ENCODE measurements at regions not wholly inside any gene's neighbourhood (a gene's known extent, or its start where the extent isn't known, plus 50 kb on each side); places are given as distances from the start of the nearest gene placed in this dataset.

DNA sequence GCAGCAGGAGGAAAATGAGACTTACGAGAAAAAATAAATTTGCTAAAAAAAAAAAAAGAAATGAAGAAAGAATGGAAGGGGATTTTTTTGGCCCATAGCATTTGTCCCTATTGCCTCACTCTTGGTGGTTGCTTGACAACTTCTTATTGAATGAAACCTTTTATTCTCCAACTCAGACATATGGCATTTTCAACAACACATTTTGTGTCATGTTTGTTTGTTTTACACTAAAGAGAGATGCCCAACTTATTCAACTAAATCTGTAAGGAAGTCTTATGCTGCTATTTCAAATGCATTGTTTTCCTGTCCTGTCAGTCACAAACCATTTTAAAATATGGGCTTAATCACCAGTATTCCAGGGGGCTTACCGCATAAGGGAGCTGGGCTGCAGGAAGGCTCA is 409.1 kb upstream of the TENM3 start:
- TF ChIP-seq, protein P1, sequence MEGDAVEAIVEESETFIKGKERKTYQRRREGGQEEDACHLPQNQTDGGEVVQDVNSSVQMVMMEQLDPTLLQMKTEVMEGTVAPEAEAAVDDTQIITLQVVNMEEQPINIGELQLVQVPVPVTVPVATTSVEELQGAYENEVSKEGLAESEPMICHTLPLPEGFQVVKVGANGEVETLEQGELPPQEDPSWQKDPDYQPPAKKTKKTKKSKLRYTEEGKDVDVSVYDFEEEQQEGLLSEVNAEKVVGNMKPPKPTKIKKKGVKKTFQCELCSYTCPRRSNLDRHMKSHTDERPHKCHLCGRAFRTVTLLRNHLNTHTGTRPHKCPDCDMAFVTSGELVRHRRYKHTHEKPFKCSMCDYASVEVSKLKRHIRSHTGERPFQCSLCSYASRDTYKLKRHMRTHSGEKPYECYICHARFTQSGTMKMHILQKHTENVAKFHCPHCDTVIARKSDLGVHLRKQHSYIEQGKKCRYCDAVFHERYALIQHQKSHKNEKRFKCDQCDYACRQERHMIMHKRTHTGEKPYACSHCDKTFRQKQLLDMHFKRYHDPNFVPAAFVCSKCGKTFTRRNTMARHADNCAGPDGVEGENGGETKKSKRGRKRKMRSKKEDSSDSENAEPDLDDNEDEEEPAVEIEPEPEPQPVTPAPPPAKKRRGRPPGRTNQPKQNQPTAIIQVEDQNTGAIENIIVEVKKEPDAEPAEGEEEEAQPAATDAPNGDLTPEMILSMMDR (IDR thresholded peaks at IDR 0.05 in 2 of 3, conservative IDR thresholded peaks at IDR 0.05 in 1 of 3; ENCODE audit: borderline replicate concordance in 1 of 3, insufficient read depth in 1 of 3, low read depth in 2 of 3, low read length in 2 of 3), result no peak
- no peak for TF ChIP-seq SIN3A (IDR thresholded peaks at IDR 0.05; ENCODE audit: low read depth)
- TF ChIP-seq POLR2A (IDR thresholded peaks at IDR 0.05; ENCODE audit: borderline replicate concordance, extremely low read depth, insufficient read depth, insufficient read length), result no peak
- TF ChIP-seq TCF7L2 (IDR thresholded peaks at IDR 0.05; ENCODE audit: borderline replicate concordance, extremely low read depth, insufficient read depth, insufficient read length), result no peak
- TF ChIP-seq RAD21 (IDR thresholded peaks at IDR 0.05; ENCODE audit: low read depth), result no peak
- no peak for TF ChIP-seq ZNF274 (IDR thresholded peaks at IDR 0.05; ENCODE audit: low read depth, low read length)
- TF ChIP-seq, protein P2, sequence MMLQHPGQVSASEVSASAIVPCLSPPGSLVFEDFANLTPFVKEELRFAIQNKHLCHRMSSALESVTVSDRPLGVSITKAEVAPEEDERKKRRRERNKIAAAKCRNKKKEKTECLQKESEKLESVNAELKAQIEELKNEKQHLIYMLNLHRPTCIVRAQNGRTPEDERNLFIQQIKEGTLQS (IDR thresholded peaks at IDR 0.05), result no peak
- no peak for TF ChIP-seq FOSL1 (IDR thresholded peaks at IDR 0.05; ENCODE audit: low read depth)
- no peak for TF ChIP-seq EZH2 (IDR thresholded peaks at IDR 0.05)
- no peak for TF ChIP-seq EZH2phosphoT487 (IDR thresholded peaks at IDR 0.05; ENCODE audit: borderline replicate concordance)

All from HCT116 (cell line).